GM12878 (cell line): ENCODE measurements at regions not wholly inside any gene's neighbourhood (a gene's known extent, or its start where the extent isn't known, plus 50 kb on each side); places are given as distances from the start of the nearest gene placed in this dataset.

ENCODE experiments used
- ATAC-seq: fragments of 200-7000 bp; cut with Tn5 transposase; 3 replicates; pipeline ENCODE4 v1.9.1; 2020; ENCODE audit warnings: mild to moderate bottlenecking, moderate library complexity
- BruUV-seq: library from RNA; stranded (reverse); fragments of 400-500 nt; replicated peaks from 2 replicates; lab custom pipeline; 2021; lab: Mats Ljungman, UMichigan
- CTCF ChIA-PET: fragments of 300-600 bp; sonication (Branson Sonifier 250); formaldehyde crosslinking; extraction: SDS; loops from one replicate; lab custom pipeline; 2021; ENCODE audit warnings: inconsistent platforms; lab: Yijun Ruan, JAX
- POLR2A ChIA-PET: fragments of 350-600 bp; formaldehyde crosslinking; extraction: SDS; loops from one replicate; lab custom pipeline; 2021; ENCODE audit warnings: inconsistent platforms; lab: Charles Lee
- RAD21 ChIA-PET: fragments of 300-600 bp; sonication (Branson Sonifier 250); formaldehyde crosslinking; loops from one replicate; lab custom pipeline; 2023; ENCODE audit warnings: antibody characterized with exemption; ENCODE audit not compliant: unreplicated experiment; lab: Charles Lee
- SMC1A ChIA-PET: fragments of 300-600 bp; sonication (Branson Sonifier 250); formaldehyde crosslinking; loops from one replicate; lab custom pipeline; 2023; ENCODE audit not compliant: unreplicated experiment, uncharacterized antibody; lab: Charles Lee
- DNase-seq: peaks from one replicate; pipeline ENCODE4 v3.0.0-alpha.2; 2011; ENCODE audit warnings: low read depth, low spot score
- FAIRE-seq: peaks from 3 replicates; lab custom pipeline; 2011; peaks lifted over from hg19 to GRCh38; lab: Jason Lieb, UNC
- H2AFZ ChIP-seq: 2 replicates; pipeline ENCODE4 v1.6.0; 2011; ENCODE audit warnings: low read depth, low read length, control low read depth; ENCODE audit not compliant: control insufficient read depth
- H3K27ac ChIP-seq: 2 replicates; pipeline ENCODE4 v1.5.1; 2011; ENCODE audit warnings: control low read depth; ENCODE audit not compliant: control insufficient read depth, insufficient read depth
- H3K27me3 ChIP-seq, 2 experiments: replicated peaks in 1 of 2; 2 replicates each; pipeline versions ENCODE4 v1.6.0 to v1.6.1; 2011; ENCODE audit warnings: low read length in 1 of 2; ENCODE audit not compliant: control insufficient read depth in 2 of 2, insufficient read depth in 2 of 2
- H3K36me3 ChIP-seq, 2 experiments: 2 replicates each; pipeline ENCODE4 v1.5.1; 2011; ENCODE audit warnings: low read length in 1 of 2; ENCODE audit not compliant: control insufficient read depth in 2 of 2, insufficient read depth in 2 of 2
- H3K4me1 ChIP-seq: 2 replicates; pipeline ENCODE4 v1.6.1; 2011; ENCODE audit warnings: mild to moderate bottlenecking, low read length, moderate library complexity, mixed read lengths; ENCODE audit not compliant: control insufficient read depth, insufficient read depth
- H3K4me2 ChIP-seq: 2 replicates; pipeline ENCODE4 v1.6.0; 2011; ENCODE audit warnings: control low read depth; ENCODE audit not compliant: control insufficient read depth, insufficient read depth
- H3K4me3 ChIP-seq: fragments of 200-600 bp; sonication (generic); 2 replicates; pipeline ENCODE4 v1.5.1; 2016
- H3K79me2 ChIP-seq: 2 replicates; pipeline ENCODE4 v1.6.0; 2011; ENCODE audit warnings: low read length; ENCODE audit not compliant: control insufficient read depth, insufficient read depth
- H3K9ac ChIP-seq: 2 replicates; pipeline ENCODE4 v1.8.0; 2011; ENCODE audit warnings: low read length, control low read depth, mixed read lengths; ENCODE audit not compliant: control insufficient read depth, insufficient read depth
- H3K9me3 ChIP-seq: replicated peaks from 3 replicates; pipeline ENCODE4 v1.5.1; 2011; ENCODE audit warnings: mild to moderate bottlenecking, low read length; ENCODE audit not compliant: control insufficient read depth, insufficient read depth
- H4K20me1 ChIP-seq: 2 replicates; pipeline ENCODE4 v1.6.0; 2011; ENCODE audit not compliant: control insufficient read depth, insufficient read depth
- ESRRA ChIP-seq: IDR thresholded peaks from 2 replicates; pipeline ENCODE4 v1.6.1; 2012; ENCODE audit warnings: mild to moderate bottlenecking, low read length, improper control_type of control experiment
- MEF2B ChIP-seq: fragments of 450-650 bp; IDR thresholded peaks from 2 replicates; pipeline ENCODE4 v1.6.1; 2018; ENCODE audit warnings: mild to moderate bottlenecking, moderate library complexity; ENCODE audit not compliant: partially characterized antibody, poor library complexity, severe bottlenecking
- MLLT1 ChIP-seq: fragments of 450-650 bp; IDR thresholded peaks from 2 replicates; pipeline ENCODE4 v1.6.1; 2016; ENCODE audit warnings: mild to moderate bottlenecking
- PAX5 ChIP-seq: IDR thresholded peaks from 2 replicates; pipeline ENCODE4 v1.6.1; 2011; ENCODE audit warnings: low read depth, low read length, borderline replicate concordance
- POLR2AphosphoS2 ChIP-seq: IDR thresholded peaks from 2 replicates; pipeline ENCODE4 v1.6.1; 2011; ENCODE audit warnings: low read depth, mild to moderate bottlenecking, low read length, improper control_type of control experiment, moderate library complexity
- ZSCAN29 ChIP-seq: fragments of 450-650 bp; IDR thresholded peaks from 2 replicates; pipeline ENCODE4 v1.6.1; 2017; ENCODE audit warnings: mild to moderate bottlenecking, moderate library complexity
- ZZZ3 ChIP-seq: IDR thresholded peaks from 2 replicates; pipeline ENCODE4 v1.6.1; 2011; ENCODE audit warnings: low read depth; ENCODE audit not compliant: control insufficient read depth, insufficient read length
- WGBS: methylation state at CpG from one replicate; pipeline ENCODE4 v1.1.6; 2016; ENCODE audit warnings: low lambda C conversion rate; ENCODE audit not compliant: insufficient replicate concordance, insufficient coverage; ENCODE audit errors: missing lambda C conversion rate; 5-methylcytosine and 5-hydroxymethylcytosine counted together
- in situ Hi-C: fragments of 300-500 bp; cut with MboI; formaldehyde crosslinking; loops from 9 replicates; pipeline ENCODE4 v1.14.3; 2018; ENCODE audit warnings: mixed read lengths
- intact Hi-C: fragments of 100-400 bp; cut with micrococcal nuclease; formaldehyde crosslinking; loops from one replicate; pipeline ENCODE4 v1.14.2; 2022; ENCODE audit not compliant: unreplicated experiment

- Histone ChIP-seq H4K20me1 (no peaks in the 10 kb centered on the region), H2AFZ (no peak overlapping the region), H3K9me3 (no peaks in the 10 kb centered on the region), H3K4me2 (no peak overlapping the region), H3K36me3 (no peaks in the 10 kb centered on the region), H3K9ac (no peak overlapping the region), H3K27ac (no peak overlapping the region), H3K4me3 (no peak overlapping the region), H3K79me2 (no peaks in the 10 kb centered on the region), H3K4me1 (no peaks in the 10 kb centered on the region), H3K27me3 (no peaks in the 10 kb centered on the region; a peak in 1 of 4 replicates)
- ATAC-seq (no peak), FAIRE-seq (no peak), DNase-seq (no peak)
- in situ Hi-C loops = no loop called here
- POLR2A ChIA-PET = no interaction called here
- no TSS peak for BruUV-seq
- 36% methylated on average over 2 of the region's 2 CpGs for WGBS
- RAD21 ChIA-PET = no interaction called here
- intact Hi-C loops = no loop called here
- CTCF ChIA-PET = no interaction called here
- SMC1A ChIA-PET = no interaction called here
- no peak for TF ChIP-seq PAX5
- TF ChIP-seq ZZZ3 = no peak
- no peak for TF ChIP-seq MLLT1
- no peak for TF ChIP-seq MEF2B
- no peak for TF ChIP-seq ZSCAN29
- TF ChIP-seq POLR2AphosphoS2 = no peak
- TF ChIP-seq ESRRA = no peak
Observed at GRCh38 chr2:76281156-76281841, 570.6 kb upstream of the GCFC2 start.
